ENCODE measurements at regions not wholly inside any gene's neighbourhood (a gene's known extent, or its start where the extent isn't known, plus 50 kb on each side); places are given as distances from the start of the nearest gene placed in this dataset.

DNA sequence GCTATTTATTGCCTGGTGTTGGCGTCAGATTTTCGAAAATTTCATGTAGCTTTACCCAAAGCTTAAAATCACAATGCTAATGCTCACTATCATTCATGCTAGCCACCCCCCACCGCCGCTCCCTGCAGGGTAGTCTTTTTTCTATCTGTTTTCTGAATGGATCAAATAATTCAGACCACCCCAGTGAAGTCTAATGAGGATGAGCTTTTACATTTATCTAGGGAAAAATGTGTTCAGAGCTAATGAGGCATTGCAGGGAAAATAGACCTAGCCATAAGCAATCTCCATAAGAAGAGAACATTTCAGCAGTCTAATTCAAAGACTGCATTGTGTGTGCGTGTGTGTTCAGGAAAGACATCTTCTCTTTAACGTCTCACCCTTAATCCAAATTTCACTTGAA is 533.0 kb upstream of the PRMT6 start:
- Histone ChIP-seq H3K4me3 (ENCODE audit: low read depth in 1 of 3, low read length in 3 of 3) (no peak overlapping the region), H3K27me3 (ENCODE audit: control insufficient read depth in 4 of 4, insufficient read depth in 4 of 4, low read length in 3 of 4) (no peaks in the 10 kb centered on the region), H3K36me3 (ENCODE audit: control insufficient read depth in 4 of 4, insufficient read depth in 3 of 4, low read depth in 1 of 4, low read length in 3 of 4) (no peaks in the 10 kb centered on the region), H3K4me1 (ENCODE audit: control insufficient read depth in 4 of 4, insufficient read depth in 4 of 4, low read length in 3 of 4) (no peaks in the 10 kb centered on the region), H3K27ac (ENCODE audit: low read depth in 1 of 2, low read length in 2 of 2) (no peak overlapping the region), H3K9me3 (ENCODE audit: control insufficient read depth in 4 of 4, low read length in 3 of 4) (no peaks in the 10 kb centered on the region), H3K9ac (ENCODE audit: low read depth in 1 of 2, low read length in 2 of 2) (no peak overlapping the region)
- DNase-seq (ENCODE audit: low spot score) = no peak
- WGBS = 51% methylated on average over 6 of the region's 6 CpGs
- TF ChIP-seq RAD21 (IDR thresholded peaks at IDR 0.05) (no peak), HNF4G (IDR thresholded peaks at IDR 0.05) (no peak), JUND (IDR thresholded peaks at IDR 0.05) (no peak), SP1 (IDR thresholded peaks at IDR 0.05) (no peak), EGR1 (IDR thresholded peaks at IDR 0.05; ENCODE audit: low read depth in 2 of 2) (no peak), YY1 (IDR thresholded peaks at IDR 0.05) (no peak), FOXA1 (IDR thresholded peaks at IDR 0.05) (no peak), FOXA2 (IDR thresholded peaks at IDR 0.05) (no peak), GABPA (IDR thresholded peaks at IDR 0.05 in 1 of 2, conservative IDR thresholded peaks at IDR 0.05 in 1 of 2) (no peak), HNF4A (conservative IDR thresholded peaks at IDR 0.05) (no peak), RXRA (IDR thresholded peaks at IDR 0.05) (no peak), NR2F2 (IDR thresholded peaks at IDR 0.05) (no peak), TAF1 (conservative IDR thresholded peaks at IDR 0.05) (no peak)
- TF ChIP-seq, protein P1, sequence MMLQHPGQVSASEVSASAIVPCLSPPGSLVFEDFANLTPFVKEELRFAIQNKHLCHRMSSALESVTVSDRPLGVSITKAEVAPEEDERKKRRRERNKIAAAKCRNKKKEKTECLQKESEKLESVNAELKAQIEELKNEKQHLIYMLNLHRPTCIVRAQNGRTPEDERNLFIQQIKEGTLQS (IDR thresholded peaks at IDR 0.05) = no peak
- TF ChIP-seq, protein P2, sequence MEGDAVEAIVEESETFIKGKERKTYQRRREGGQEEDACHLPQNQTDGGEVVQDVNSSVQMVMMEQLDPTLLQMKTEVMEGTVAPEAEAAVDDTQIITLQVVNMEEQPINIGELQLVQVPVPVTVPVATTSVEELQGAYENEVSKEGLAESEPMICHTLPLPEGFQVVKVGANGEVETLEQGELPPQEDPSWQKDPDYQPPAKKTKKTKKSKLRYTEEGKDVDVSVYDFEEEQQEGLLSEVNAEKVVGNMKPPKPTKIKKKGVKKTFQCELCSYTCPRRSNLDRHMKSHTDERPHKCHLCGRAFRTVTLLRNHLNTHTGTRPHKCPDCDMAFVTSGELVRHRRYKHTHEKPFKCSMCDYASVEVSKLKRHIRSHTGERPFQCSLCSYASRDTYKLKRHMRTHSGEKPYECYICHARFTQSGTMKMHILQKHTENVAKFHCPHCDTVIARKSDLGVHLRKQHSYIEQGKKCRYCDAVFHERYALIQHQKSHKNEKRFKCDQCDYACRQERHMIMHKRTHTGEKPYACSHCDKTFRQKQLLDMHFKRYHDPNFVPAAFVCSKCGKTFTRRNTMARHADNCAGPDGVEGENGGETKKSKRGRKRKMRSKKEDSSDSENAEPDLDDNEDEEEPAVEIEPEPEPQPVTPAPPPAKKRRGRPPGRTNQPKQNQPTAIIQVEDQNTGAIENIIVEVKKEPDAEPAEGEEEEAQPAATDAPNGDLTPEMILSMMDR (IDR thresholded peaks at IDR 0.05; ENCODE audit: low read depth, low read length, missing input control) = no peak
- TF ChIP-seq, protein P3, sequence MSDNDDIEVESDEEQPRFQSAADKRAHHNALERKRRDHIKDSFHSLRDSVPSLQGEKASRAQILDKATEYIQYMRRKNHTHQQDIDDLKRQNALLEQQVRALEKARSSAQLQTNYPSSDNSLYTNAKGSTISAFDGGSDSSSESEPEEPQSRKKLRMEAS (IDR thresholded peaks at IDR 0.05) = no peak
- TF ChIP-seq, protein P4, sequence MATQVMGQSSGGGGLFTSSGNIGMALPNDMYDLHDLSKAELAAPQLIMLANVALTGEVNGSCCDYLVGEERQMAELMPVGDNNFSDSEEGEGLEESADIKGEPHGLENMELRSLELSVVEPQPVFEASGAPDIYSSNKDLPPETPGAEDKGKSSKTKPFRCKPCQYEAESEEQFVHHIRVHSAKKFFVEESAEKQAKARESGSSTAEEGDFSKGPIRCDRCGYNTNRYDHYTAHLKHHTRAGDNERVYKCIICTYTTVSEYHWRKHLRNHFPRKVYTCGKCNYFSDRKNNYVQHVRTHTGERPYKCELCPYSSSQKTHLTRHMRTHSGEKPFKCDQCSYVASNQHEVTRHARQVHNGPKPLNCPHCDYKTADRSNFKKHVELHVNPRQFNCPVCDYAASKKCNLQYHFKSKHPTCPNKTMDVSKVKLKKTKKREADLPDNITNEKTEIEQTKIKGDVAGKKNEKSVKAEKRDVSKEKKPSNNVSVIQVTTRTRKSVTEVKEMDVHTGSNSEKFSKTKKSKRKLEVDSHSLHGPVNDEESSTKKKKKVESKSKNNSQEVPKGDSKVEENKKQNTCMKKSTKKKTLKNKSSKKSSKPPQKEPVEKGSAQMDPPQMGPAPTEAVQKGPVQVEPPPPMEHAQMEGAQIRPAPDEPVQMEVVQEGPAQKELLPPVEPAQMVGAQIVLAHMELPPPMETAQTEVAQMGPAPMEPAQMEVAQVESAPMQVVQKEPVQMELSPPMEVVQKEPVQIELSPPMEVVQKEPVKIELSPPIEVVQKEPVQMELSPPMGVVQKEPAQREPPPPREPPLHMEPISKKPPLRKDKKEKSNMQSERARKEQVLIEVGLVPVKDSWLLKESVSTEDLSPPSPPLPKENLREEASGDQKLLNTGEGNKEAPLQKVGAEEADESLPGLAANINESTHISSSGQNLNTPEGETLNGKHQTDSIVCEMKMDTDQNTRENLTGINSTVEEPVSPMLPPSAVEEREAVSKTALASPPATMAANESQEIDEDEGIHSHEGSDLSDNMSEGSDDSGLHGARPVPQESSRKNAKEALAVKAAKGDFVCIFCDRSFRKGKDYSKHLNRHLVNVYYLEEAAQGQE (IDR thresholded peaks at IDR 0.05) = no peak
- TF ChIP-seq, protein P5, sequence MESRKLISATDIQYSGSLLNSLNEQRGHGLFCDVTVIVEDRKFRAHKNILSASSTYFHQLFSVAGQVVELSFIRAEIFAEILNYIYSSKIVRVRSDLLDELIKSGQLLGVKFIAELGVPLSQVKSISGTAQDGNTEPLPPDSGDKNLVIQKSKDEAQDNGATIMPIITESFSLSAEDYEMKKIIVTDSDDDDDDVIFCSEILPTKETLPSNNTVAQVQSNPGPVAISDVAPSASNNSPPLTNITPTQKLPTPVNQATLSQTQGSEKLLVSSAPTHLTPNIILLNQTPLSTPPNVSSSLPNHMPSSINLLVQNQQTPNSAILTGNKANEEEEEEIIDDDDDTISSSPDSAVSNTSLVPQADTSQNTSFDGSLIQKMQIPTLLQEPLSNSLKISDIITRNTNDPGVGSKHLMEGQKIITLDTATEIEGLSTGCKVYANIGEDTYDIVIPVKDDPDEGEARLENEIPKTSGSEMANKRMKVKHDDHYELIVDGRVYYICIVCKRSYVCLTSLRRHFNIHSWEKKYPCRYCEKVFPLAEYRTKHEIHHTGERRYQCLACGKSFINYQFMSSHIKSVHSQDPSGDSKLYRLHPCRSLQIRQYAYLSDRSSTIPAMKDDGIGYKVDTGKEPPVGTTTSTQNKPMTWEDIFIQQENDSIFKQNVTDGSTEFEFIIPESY (IDR thresholded peaks at IDR 0.05) = no peak

Measured in liver (tissue), 8 donors.